H1 (cell line): ENCODE measurements at regions not wholly inside any gene's neighbourhood (a gene's known extent, or its start where the extent isn't known, plus 50 kb on each side); places are given as distances from the start of the nearest gene placed in this dataset.

Experiments used
- GABPA ChIP-seq: IDR thresholded peaks from 2 replicates; pipeline ENCODE4 v1.6.1; 2011; ENCODE audit warnings: mild to moderate bottlenecking, low read length, moderate library complexity, borderline replicate concordance; ENCODE audit not compliant: insufficient read depth
- GTF2F1 ChIP-seq: IDR thresholded peaks from 2 replicates; pipeline ENCODE4 v1.6.1; 2012; ENCODE audit warnings: low read depth, low read length, improper control_type of control experiment, borderline replicate concordance
- JUND ChIP-seq: IDR thresholded peaks from 2 replicates; pipeline ENCODE4 v1.6.1; 2011; ENCODE audit warnings: mild to moderate bottlenecking, improper control_type of control experiment, low read length
- RNF2 ChIP-seq: fragments of 200-900, 300-1000 bp; sonication (generic); IDR thresholded peaks from 2 replicates; pipeline ENCODE4 v1.7.1; 2016; ENCODE audit warnings: borderline replicate concordance, low read depth, mild to moderate bottlenecking, antibody characterized with exemption, low read length; ENCODE audit not compliant: poor library complexity, severe bottlenecking; ENCODE audit errors: missing control alignments
- TF ChIP-seq, protein P1 (sequence below): IDR thresholded peaks from 2 replicates; pipeline ENCODE4 v1.6.1; 2012; ENCODE audit warnings: inconsistent platforms

DNA sequence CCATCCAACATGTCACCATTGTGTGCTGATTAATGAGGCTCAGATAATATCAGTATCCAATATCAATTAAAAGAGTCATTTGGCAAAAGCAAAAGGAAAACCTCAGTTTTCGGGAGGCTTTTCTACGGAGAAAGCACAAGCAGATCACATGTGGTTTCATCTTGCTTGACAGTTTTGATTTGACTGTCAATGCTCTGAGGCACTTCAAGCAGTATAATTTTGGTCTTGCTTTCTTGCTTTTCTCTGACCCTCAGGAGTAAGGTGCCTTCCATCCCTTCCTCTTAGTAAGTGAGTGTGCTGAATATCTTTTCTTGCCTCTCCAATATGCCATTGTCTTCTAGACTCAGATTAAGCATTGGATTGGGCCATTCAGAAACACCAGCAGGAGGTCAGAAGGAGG is 115.5 kb upstream of the CALCR start (continued):
- TF ChIP-seq RNF2, result no peak
- TF ChIP-seq JUND, result no peak
- TF ChIP-seq GTF2F1, result no peak
- TF ChIP-seq, protein P1, sequence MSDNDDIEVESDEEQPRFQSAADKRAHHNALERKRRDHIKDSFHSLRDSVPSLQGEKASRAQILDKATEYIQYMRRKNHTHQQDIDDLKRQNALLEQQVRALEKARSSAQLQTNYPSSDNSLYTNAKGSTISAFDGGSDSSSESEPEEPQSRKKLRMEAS, result no peak
- no peak for TF ChIP-seq GABPA
